Fibroblast of lung (primary cell): ENCODE measurements at regions not wholly inside any gene's neighbourhood (a gene's known extent, or its start where the extent isn't known, plus 50 kb on each side); places are given as distances from the start of the nearest gene placed in this dataset.

ENCODE experiments used
- CTCF ChIP-seq, 2 donors: IDR thresholded peaks in 1 of 2; conservative IDR thresholded peaks in 1 of 2; 1 replicate in 1 of 2; 2 replicates in 1 of 2; pipeline ENCODE4 v1.5.1; 2011 to 2012; ENCODE audit warnings: low read length in 2 of 2, control low read depth in 1 of 2, inconsistent platforms in 1 of 2, low read depth in 1 of 2, mild to moderate bottlenecking in 1 of 2
- EZH2 ChIP-seq: IDR thresholded peaks from 2 replicates; pipeline ENCODE4 v1.5.1; 2012; ENCODE audit warnings: low read length, control low read depth, mild to moderate bottlenecking; ENCODE audit errors: missing control alignments

GRCh38 chr6:166221040-166221439, 53.4 kb upstream of the TBXT start:
- no peak for TF ChIP-seq CTCF (conservative IDR thresholded peaks at IDR 0.05 in 1 of 2, IDR thresholded peaks at IDR 0.05 in 1 of 2; ENCODE audit: low read depth in 1 of 2, low read length in 2 of 2)
- TF ChIP-seq EZH2 = no peak
